ENCODE measurements at regions not wholly inside any gene's neighbourhood (a gene's known extent, or its start where the extent isn't known, plus 50 kb on each side); places are given as distances from the start of the nearest gene placed in this dataset.

DNA sequence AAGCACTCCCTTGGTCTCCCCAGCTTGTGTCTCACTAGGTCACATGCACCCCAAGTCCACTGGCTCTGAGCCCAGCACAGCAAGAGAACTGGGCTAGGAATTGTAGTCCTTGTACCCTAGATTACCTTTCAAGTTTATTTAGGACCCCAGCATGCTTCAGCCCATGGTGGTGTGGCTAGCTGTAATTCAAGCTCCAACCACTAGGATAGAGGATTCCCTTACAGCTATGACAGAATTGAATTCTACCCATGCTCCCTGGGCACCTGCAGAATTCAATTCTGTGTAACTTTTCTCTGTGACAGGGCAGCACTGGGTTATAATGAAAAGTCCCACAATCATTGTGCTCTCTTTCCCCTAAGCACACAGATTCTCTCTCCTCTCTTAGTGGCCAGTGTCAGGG lies 253.8 kb upstream of the DMD start:
- FAIRE-seq = no peak

DNA sequence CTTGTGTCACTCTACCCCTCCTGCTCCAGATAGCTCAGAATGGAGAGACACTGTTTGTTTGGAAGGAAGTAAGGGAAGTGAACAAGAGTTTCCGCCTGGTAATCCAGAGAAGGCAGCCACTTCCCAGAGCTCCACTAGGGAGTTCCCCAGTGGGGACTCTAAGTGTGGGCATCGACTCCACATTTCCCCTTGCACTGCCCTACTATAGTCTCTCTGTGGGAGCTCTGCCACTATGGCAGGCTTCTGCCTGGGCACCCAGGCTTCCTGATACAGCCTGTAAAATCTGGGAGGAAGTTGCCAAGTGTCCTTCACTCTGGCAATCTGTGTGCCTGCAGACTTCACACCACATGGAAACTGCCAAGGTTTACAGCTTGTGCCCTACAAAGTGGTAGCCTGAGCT lies 245.8 kb upstream of the DMD start:
- FAIRE-seq = no peak

DNA sequence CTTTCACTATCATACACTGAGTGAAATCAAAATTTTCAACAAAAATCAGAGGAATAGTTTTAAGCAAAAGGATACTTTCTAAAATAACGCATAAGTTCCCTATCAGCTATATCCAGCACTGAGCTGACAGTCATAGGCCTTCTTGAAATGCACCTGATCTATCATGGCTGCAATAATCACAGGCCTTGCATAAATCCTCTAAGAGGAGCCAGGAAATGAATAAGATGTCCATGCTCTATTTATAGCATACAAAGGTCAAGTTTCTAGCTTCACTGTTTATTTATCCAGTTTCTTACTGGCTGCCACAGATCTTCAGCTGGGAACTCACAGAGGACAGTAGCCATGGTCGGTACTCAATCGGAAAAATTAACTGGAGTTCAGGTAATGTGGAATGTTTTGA lies 235.9 kb upstream of the DMD start:
- no peak for FAIRE-seq

DNA sequence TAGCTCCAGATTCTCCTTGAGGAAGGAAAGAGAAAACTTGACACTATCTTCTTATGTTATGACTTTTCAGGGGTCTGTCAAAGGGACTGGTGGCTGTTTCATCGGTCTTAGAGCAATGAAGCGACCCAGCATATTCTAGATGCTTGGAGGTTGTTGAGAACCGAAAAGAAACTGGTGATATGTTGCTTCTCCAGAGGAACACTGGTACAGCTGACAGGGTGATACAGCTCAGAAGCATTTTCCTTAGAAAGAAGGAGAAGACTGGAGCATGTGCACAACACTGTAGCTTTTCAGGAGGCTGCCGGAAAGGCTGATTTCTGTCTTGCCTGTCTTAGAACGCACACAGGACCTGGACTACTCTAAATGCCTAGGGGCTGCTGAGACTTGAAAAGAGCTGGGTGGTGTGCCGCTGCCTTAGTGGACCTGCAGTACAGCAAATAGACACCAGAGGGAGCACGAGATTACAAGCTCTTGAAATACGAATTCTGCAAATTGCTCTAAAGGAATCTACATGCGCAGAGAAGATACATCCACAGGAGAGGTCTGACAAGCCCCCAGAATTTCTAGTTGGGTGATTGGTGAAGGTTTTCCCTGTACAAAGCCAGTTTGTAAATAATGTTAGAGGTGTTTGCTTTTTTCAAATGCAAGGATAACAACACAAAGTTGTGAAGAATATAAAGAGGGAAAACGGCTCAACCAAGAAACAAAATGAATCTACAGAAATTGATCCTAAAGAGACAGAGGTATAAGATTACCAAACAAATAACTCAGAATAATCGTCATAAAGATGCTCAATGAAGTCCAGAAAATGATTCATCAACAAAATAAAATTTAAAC lies 223.1 kb upstream of the DMD start:
- no peak for FAIRE-seq

GRCh38 chrX:33416273-33416805 lies 205.0 kb upstream of the DMD start:
- FAIRE-seq = no peak

DNA sequence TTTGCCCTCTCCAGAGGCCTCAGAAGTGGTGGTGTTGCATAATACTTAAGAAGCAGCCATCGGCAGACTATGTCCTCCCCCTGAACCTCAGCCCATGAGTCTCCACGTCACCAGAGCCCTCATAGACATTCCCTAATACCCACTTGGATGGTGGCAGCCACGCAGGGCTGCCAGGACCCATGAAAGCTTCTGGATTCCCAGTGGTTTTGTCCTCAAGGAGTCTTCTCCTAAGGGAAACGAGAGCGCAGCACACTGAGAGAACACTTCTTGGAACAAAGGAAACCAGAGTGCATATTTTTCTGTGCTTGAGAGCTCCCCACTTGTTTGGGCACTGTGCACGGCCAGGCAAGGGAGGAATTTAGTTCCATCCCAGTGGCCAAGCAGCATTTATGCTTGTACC lies 204.1 kb upstream of the DMD start:
- no peak for FAIRE-seq

- FAIRE-seq = no peak
Observed at GRCh38 chrX:33385546-33385945, 174.2 kb upstream of the DMD start.

DNA sequence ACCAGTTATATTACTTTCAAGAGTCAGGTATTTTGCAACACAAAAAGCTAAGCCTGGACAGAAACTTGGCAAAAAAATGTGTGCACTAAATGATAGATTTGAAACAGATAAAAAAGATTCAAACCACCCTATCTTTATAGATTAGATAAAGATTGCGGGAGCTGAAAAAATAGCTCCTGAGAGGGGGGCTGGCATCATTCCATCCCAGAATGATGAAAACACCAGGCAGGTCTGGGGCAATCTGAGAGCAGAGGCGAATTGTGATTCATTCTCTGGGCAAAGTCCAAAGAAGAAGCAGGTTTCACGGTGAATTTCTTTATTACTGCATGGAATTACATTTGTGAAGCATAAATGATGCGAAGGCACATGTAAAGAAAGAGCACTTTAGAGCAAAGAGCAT lies 168.5 kb upstream of the DMD start:
- no peak for FAIRE-seq

DNA sequence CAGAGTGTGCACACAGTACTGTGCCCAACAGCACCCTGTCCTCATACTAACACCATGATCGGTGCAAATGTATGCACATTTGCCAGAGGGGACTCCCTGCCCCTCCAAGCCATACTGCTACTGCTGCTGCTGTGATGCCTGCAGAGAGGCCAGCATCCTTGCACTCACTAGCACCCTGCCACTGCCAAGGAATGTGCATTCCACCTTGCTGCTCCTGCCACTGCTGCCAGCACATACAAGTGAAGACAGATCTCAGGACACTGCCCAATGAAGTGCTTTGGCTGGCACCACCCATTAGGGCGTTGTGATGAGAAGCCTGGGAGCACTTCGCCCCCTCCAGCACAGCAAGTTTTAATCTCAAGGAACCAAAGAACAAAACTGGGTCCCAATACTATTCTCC lies 146.3 kb upstream of the DMD start:
- no peak for FAIRE-seq

GRCh38 chrX:33339219-33339618 lies 127.9 kb upstream of the DMD start:
- FAIRE-seq = no peak

DNA sequence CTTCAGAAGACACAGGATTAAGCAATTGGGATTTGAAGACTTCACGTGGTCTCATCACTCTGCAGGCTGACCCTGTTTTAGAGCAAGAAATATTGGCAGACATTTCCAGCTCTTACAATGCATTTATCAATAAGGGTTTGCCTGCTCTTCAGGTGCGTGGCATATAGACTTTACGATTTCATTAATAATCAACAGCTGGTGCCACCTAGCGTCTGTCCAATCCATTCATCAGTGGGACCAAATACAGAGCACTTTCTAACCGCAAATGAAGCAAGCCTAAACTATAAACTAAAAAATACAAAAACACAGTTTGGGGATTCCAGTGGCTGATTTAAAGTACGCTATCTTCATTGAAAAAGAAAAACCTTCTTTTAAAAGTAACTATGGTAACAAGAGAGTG lies 125.4 kb upstream of the DMD start:
- FAIRE-seq = peak; percentile 57

- no peak for FAIRE-seq
Observed at GRCh38 chrX:33333271-33333670, 121.9 kb upstream of the DMD start.

- no peak for FAIRE-seq
Observed at GRCh38 chrX:33330798-33331197, 119.4 kb upstream of the DMD start.

GRCh38 chrX:33324099-33324498 lies 112.8 kb upstream of the DMD start:
- no peak for FAIRE-seq

DNA sequence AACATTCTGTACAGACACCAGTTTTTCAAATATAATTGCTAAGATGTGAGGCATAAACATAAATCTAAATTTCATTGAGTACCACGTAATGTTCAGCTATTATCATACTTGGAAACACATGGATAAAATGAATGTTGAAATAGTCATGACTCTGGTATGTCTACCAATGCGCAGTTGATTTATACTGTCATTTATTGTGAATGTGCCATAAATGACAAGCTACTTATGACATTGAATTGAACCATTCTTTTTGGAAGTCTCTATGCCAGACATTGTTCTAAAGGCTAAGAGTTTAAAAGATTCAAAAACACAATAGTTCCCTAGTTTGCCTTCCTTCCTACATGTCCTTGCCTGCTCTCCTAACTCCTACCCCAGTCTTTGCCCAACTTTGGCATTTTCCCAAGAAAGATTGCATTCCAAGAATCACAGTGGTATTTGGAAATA lies 96.6 kb upstream of the DMD start:
- no peak for FAIRE-seq

DNA sequence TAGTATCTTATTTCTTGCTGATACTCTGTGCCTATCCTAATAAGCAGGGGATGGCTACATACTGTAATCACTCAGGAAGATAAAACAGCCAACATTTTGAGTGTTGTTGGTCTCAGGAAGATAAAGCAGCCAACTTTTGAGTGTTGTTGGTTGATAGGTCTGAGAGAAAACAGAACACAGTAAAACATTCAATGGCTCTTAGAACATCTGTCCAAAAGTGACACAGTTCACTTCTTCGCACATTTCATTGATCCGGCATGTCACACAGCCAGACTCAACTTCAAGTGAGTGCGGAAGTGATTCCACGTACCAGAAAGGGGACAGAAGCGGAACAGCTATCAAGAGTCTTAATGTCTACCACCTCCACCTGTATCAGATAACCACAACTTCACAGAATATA lies 87.3 kb upstream of the DMD start:
- FAIRE-seq = no peak

- no peak for FAIRE-seq
Observed at GRCh38 chrX:33285550-33285949, 74.2 kb upstream of the DMD start.

DNA sequence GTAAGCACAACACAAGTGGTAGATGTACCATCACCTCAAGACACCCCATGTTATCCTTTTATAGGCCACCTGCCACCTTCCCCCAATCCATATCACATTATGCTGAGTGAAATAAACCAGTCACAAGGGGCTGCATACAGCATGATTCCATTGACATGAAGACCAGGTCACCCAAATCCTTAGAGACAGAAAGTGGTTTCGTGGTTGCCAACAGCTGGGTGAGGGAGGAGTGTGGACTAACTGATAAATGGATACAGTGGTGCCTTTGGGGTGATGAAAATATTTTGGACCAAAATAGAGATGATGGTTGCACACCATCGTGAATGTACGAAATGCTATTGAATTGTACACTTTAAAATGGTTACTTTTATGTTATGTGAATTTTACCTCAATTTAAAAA lies 65.7 kb upstream of the DMD start:
- no peak for FAIRE-seq

GRCh38 chrX:33273535-33273934 lies 62.2 kb upstream of the DMD start:
- no peak for FAIRE-seq

DNA sequence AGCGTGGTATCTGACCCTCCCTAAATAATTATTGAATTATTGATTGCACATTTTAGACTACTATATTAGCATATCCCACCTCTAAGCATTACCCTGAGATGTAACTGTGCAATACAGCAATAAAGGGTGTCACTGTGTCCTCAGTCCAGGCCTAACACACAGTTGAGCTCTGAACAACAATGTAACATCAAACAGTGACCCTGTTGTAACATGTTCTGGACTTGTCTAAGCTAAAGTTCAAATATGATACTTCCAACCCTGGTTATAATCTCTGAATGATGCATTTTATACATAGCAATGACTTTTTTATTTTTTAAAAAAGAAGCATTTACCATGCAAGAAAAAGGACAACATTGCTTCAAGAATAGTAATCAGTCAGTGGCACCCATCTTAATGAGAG lies 61.6 kb upstream of the DMD start:
- FAIRE-seq = no peak
